NT2/D1 (cell line): ENCODE measurements at regions not wholly inside any gene's neighbourhood (a gene's known extent, or its start where the extent isn't known, plus 50 kb on each side); places are given as distances from the start of the nearest gene placed in this dataset.

Source experiments
- DNase-seq: peaks from one replicate; pipeline ENCODE4 v3.0.0-alpha.2; 2011; ENCODE audit warnings: low read depth, low spot score
- H3K27me3 ChIP-seq: 2 replicates; pipeline ENCODE4 v1.6.0; 2011; ENCODE audit warnings: mild to moderate bottlenecking; ENCODE audit not compliant: insufficient read length, insufficient read depth
- H3K36me3 ChIP-seq: 2 replicates; pipeline ENCODE4 v1.6.1; 2011; ENCODE audit warnings: mild to moderate bottlenecking, low read length, mixed read lengths; ENCODE audit not compliant: insufficient read depth, insufficient read length
- H3K4me1 ChIP-seq: 2 replicates; pipeline ENCODE4 v1.5.1; 2011; ENCODE audit not compliant: insufficient read depth, insufficient read length
- H3K4me3 ChIP-seq: 2 replicates; pipeline ENCODE4 v1.5.1; 2011; ENCODE audit warnings: low read depth; ENCODE audit not compliant: insufficient read length
- H3K9ac ChIP-seq: 2 replicates; pipeline ENCODE4 v1.6.0; 2011; ENCODE audit warnings: low read depth; ENCODE audit not compliant: insufficient read length
- H3K9me3 ChIP-seq: 2 replicates; pipeline ENCODE4 v1.5.1; 2011; ENCODE audit warnings: mild to moderate bottlenecking, low read length; ENCODE audit not compliant: insufficient read depth
- SUZ12 ChIP-seq: IDR thresholded peaks from 2 replicates; pipeline ENCODE4 v1.6.1; 2011; ENCODE audit not compliant: insufficient read length, insufficient read depth; ENCODE audit errors: extremely low read depth
- YY1 ChIP-seq: IDR thresholded peaks from 2 replicates; pipeline ENCODE4 v1.6.1; 2011; ENCODE audit not compliant: insufficient read length, insufficient read depth
- ZNF274 ChIP-seq: IDR thresholded peaks from 2 replicates; pipeline ENCODE4 v1.6.1; 2011; ENCODE audit warnings: mild to moderate bottlenecking, low read depth, low read length

DNA sequence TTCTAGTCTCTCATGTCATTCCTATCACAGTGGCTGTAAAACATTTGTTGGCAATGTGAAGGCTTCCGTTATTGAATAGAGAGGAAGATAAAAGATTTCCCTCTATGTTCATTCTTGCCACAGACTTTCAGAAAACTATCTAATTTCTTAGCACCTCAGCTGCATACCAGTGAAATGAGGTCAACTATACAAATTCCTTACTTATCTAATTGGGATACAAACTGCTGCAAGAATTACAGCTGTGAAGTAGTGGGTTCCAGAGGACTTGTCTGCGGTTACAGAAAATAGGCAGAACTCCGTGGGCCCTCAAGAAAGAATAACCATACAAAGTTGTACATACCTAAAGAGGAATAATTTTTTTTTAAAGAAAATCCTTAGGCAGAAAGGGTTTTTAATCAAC lies 175.8 kb downstream of the PPP1R2C start:
- Histone ChIP-seq H3K4me3 (no peak overlapping the region), H3K9ac (no peak overlapping the region), H3K36me3 (no peaks in the 10 kb centered on the region), H3K4me1 (no peaks in the 10 kb centered on the region), H3K27me3 (no peaks in the 10 kb centered on the region), H3K9me3 (no peaks in the 10 kb centered on the region)
- TF ChIP-seq SUZ12 (no peak), YY1 (no peak), ZNF274 (no peak)
- DNase-seq, result no peak

GRCh38 chrX:42597481-42597880 lies 180.5 kb downstream of the PPP1R2C start:
- TF ChIP-seq SUZ12 (no peak), ZNF274 (no peak), YY1 (no peak)
- Histone ChIP-seq H3K36me3 (no peaks in the 10 kb centered on the region), H3K27me3 (no peaks in the 10 kb centered on the region), H3K4me1 (no peaks in the 10 kb centered on the region), H3K9me3 (no peaks in the 10 kb centered on the region), H3K4me3 (no peak overlapping the region), H3K9ac (no peak overlapping the region)
- DNase-seq, result no peak

DNA sequence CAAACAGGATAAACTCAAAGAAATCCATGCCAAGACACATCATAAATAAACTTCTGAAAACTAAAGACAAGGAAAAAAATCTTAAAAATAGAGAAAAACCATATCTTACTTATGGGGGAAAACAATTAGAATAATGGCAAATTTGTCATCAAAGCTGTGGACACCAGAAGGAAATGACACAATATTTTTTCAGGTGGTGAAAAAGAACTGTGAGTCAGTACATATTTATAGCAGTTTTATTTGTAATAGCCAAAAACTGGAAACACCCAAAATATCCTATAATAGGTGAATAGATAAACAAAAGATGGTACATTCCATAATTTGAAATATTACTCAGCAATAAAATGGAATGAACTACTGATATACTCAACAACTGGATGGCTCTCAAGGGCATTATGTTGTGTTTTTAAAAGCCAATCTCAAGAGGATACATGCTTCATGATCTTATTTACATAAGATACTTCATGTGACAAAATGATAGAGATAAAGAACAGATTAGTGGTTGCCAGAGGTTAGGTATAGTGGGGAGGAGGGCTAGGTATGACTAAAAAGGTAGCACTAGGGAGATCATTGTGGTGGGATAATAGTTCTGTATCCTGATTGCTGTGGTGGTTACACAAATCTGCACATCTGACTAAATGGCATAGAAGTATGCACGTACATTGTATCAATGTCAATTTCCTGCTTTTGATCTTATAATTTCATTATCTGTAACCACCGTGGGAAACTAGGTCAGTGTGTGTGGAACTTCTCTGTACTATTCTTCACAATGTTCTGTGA lies 191.9 kb downstream of the PPP1R2C start:
- no peak for DNase-seq
- no peak overlapping the region for H3K9ac ChIP-seq
- no peaks in the 10 kb centered on the region for H3K36me3 ChIP-seq

DNA sequence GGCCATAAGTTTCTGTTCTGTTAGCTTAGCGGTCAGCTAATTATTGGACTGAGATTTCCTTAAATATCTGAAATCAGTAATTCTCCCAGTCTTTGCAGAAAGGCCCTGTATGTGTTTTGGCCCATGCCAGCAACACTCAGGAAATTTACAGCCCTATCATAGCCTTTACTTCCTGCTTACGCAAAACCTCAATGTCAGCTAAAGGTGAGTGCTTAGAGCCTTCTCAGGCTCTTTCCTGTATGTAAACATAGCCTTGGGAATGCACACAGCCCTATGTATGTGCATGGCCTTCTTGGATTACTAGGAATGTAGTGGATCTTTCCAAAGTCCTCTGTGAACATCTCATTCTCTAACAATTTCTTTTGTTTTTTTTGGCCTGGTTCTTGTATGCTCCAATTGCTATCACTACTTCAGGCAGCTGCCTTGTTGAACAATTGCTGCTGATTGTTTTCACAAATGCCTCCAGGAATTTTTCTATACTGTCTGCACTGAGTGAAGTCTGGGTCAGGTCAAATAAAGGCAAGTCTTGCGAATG lies 200.0 kb downstream of the PPP1R2C start:
- no peak for DNase-seq

More for the DNA sequence above, 191.9 kb downstream of the PPP1R2C start:
- Histone ChIP-seq H3K4me3 (no peak overlapping the region), H3K4me1 (no peaks in the 10 kb centered on the region), H3K27me3 (no peaks in the 10 kb centered on the region), H3K9me3 (no peaks in the 10 kb centered on the region; the same call in none of the 2 replicates)
- TF ChIP-seq SUZ12 (no peak), ZNF274 (no peak)

GRCh38 chrX:42567268-42567667 lies 210.7 kb downstream of the PPP1R2C start:
- H3K27me3 ChIP-seq, result no peaks in the 10 kb centered on the region
- no peaks in the 10 kb centered on the region for H3K36me3 ChIP-seq
- H3K4me3 ChIP-seq, result no peak overlapping the region
- no peak overlapping the region for H3K9ac ChIP-seq
- H3K4me1 ChIP-seq, result no peaks in the 10 kb centered on the region
- DNase-seq, result no peak
- TF ChIP-seq SUZ12, result no peak
- TF ChIP-seq ZNF274, result no peak
- TF ChIP-seq YY1, result no peak
- H3K9me3 ChIP-seq, result no peaks in the 10 kb centered on the region

More for the DNA sequence above, 200.0 kb downstream of the PPP1R2C start:
- no peak overlapping the region for H3K4me3 ChIP-seq
- no peaks in the 10 kb centered on the region for H3K27me3 ChIP-seq
- no peak overlapping the region for H3K9ac ChIP-seq
- no peaks in the 10 kb centered on the region for H3K9me3 ChIP-seq
- H3K36me3 ChIP-seq, result no peaks in the 10 kb centered on the region
- TF ChIP-seq YY1 (no peak), ZNF274 (no peak), SUZ12 (no peak)
- no peaks in the 10 kb centered on the region for H3K4me1 ChIP-seq

DNA sequence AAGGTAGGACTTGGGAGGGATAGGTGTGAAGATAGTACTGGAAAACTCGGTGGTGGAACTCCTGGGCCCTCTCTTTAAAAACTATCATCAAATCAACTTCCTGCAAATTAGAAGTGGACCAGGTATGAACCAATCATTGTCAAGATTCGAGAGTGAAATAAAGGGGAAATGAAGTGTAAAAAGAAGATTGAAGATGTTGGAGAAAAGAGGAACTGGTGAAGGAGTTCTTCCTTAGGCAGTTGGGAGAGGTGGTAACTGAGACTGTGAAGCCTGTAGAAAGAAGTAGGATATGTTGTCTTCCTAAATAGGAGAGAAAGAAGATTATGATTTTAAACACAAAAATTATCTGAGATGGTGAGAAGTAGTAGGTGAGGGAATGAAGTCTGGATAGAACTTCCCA lies 212.2 kb downstream of the PPP1R2C start:
- no peaks in the 10 kb centered on the region for H3K9me3 ChIP-seq
- no peak overlapping the region for H3K9ac ChIP-seq
- DNase-seq, result no peak
- TF ChIP-seq SUZ12 (no peak), ZNF274 (no peak), YY1 (no peak)
- H3K36me3 ChIP-seq, result no peaks in the 10 kb centered on the region
- no peak overlapping the region for H3K4me3 ChIP-seq
- no peaks in the 10 kb centered on the region for H3K4me1 ChIP-seq
- H3K27me3 ChIP-seq, result no peaks in the 10 kb centered on the region

DNA sequence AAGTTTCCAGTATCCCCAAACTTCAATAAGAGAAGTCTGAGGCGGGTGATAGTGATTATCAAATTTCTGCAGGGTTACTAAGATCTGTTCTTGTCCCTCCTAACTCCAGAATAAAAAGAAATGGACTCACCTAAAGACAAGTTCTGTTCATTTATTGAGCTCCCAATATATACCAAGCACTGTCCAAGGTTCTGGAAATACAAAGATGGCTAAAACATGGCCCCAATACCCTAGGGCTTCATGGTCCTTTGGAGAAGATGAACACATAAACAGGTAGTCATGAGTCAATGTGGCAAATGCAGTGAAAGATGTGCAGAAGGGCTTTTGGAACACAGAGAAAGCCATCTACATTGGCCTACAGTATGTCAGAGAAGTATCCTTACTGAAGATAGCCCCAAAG lies 231.2 kb downstream of the PPP1R2C start:
- TF ChIP-seq SUZ12, result no peak
- no peak for TF ChIP-seq ZNF274
- no peak for TF ChIP-seq YY1
- Histone ChIP-seq H3K9ac (no peak overlapping the region), H3K36me3 (no peaks in the 10 kb centered on the region), H3K4me3 (no peak overlapping the region), H3K9me3 (no peaks in the 10 kb centered on the region; the same call in 1 of the 2 replicates), H3K27me3 (no peaks in the 10 kb centered on the region), H3K4me1 (no peaks in the 10 kb centered on the region)
- DNase-seq, result no peak
